A673 (cell line): ENCODE measurements at regions not wholly inside any gene's neighbourhood (a gene's known extent, or its start where the extent isn't known, plus 50 kb on each side); places are given as distances from the start of the nearest gene placed in this dataset.
A peak's percentile ranks its signal among the peaks of the same experiment; 100 is the strongest.

ENCODE experiments used
- BruUV-seq: library from RNA; stranded (reverse); fragments of 400-500 nt; replicated peaks from 2 replicates; lab custom pipeline; 2021; lab: Mats Ljungman, UMichigan
- CTCF ChIA-PET: fragments of 300-600 bp; sonication (Branson Sonifier 250); formaldehyde crosslinking; loops from one replicate; lab custom pipeline; 2022; ENCODE audit warnings: antibody characterized with exemption; lab: Charles Lee
- POLR2A ChIA-PET: fragments of 300-600 bp; sonication (Branson Sonifier 250); formaldehyde crosslinking; loops from one replicate; lab custom pipeline; 2022; ENCODE audit warnings: antibody characterized with exemption; ENCODE audit not compliant: low non-redundant PET; lab: Charles Lee
- DNase-seq: peaks from one replicate; pipeline ENCODE4 v3.0.0-alpha.2; 2015; ENCODE audit warnings: low spot score
- H3K27ac ChIP-seq: fragments of 200-600 bp; sonication (generic); 2 replicates; pipeline ENCODE4 v1.5.1; 2016; ENCODE audit warnings: mixed run types, low read depth, mild to moderate bottlenecking, mixed read lengths, antibody characterized with exemption, low read length; ENCODE audit not compliant: poor library complexity, severe bottlenecking
- H3K27me3 ChIP-seq: fragments of 200-600 bp; sonication (generic); replicated peaks from 2 replicates; pipeline ENCODE4 v1.6.1; 2017; ENCODE audit warnings: mixed run types, low read depth, mild to moderate bottlenecking, mixed read lengths, antibody characterized with exemption, low read length; ENCODE audit not compliant: insufficient read depth, poor library complexity
- H3K36me3 ChIP-seq: fragments of 200-600 bp; sonication (generic); 2 replicates; pipeline ENCODE4 v1.6.1; 2016; ENCODE audit warnings: mixed run types, mild to moderate bottlenecking, mixed read lengths, antibody characterized with exemption, low read length; ENCODE audit not compliant: insufficient read depth, poor library complexity, severe bottlenecking
- H3K4me1 ChIP-seq: fragments of 200-600 bp; sonication (generic); 2 replicates; pipeline ENCODE4 v1.6.1; 2017; ENCODE audit warnings: mixed run types, mild to moderate bottlenecking, mixed read lengths, antibody characterized with exemption, low read length; ENCODE audit not compliant: insufficient read depth, poor library complexity, severe bottlenecking
- H3K4me3 ChIP-seq: fragments of 200-600 bp; sonication (generic); 2 replicates; pipeline ENCODE4 v1.5.1; 2016; ENCODE audit warnings: low read depth, mixed run types, mild to moderate bottlenecking, mixed read lengths, low read length; ENCODE audit not compliant: poor library complexity, severe bottlenecking
- H3K9me3 ChIP-seq: fragments of 200-600 bp; sonication (generic); 2 replicates; pipeline ENCODE4 v1.6.1; 2016; ENCODE audit warnings: mixed run types, low read depth, mild to moderate bottlenecking, mixed read lengths, antibody characterized with exemption, low read length; ENCODE audit not compliant: poor library complexity, severe bottlenecking
- CTCF ChIP-seq: fragments of 300-800, 200-600 bp; sonication (generic); conservative IDR thresholded peaks from 2 replicates; pipeline ENCODE4 v1.5.1; 2017; ENCODE audit warnings: low read depth, mild to moderate bottlenecking, antibody characterized with exemption, low read length, moderate library complexity, mixed read lengths
- EZH2 ChIP-seq: fragments of 200-600 bp; sonication (generic); IDR thresholded peaks from 2 replicates; pipeline ENCODE4 v1.6.1; 2017; ENCODE audit warnings: borderline replicate concordance, low read depth, mild to moderate bottlenecking, mixed read lengths, antibody characterized with exemption, low read length; ENCODE audit not compliant: poor library complexity, severe bottlenecking
- intact Hi-C: fragments of 100-400 bp; cut with micrococcal nuclease; formaldehyde crosslinking; loops from one replicate; pipeline ENCODE4 v1.10.0; 2022; ENCODE audit not compliant: unreplicated experiment

DNA sequence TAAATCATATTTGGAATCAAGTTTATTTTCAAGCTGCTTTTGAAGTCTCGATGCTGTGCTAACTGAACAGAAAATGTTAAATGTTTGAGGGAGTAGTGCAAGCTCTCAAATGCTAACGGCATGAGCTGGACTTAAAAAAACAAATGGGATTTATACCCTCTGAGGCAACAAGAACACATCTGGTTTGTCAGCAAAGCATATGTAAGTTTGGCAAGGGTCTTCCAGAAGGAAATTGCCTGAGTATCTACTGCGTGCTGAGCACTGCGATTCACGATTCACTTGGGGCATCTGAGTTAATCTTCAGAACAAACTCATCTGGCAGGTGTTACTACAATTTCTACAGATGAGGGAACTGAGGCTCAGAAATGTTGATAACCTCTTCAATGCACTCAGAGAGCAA, 98.4 kb upstream of the C9orf72 start:
- H3K4me1 ChIP-seq: peaks cover 14% of the 10 kb centered on the region
- no peak overlapping the region for H3K4me3 ChIP-seq
- no TSS peak for BruUV-seq
- no peak overlapping the region for H3K27ac ChIP-seq
- no peaks in the 10 kb centered on the region for H3K36me3 ChIP-seq
- intact Hi-C loops: no loop called here
- ChIA-PET POLR2A (no interaction called here), CTCF (interaction anchor here (0.6 kb wide), 1 partner anchor 339 kb away, joined by 3 read pairs; no protein-coding TSS in a partner anchor)
- no peaks in the 10 kb centered on the region for H3K9me3 ChIP-seq
- no peak for TF ChIP-seq EZH2
- no peak for TF ChIP-seq CTCF
- H3K27me3 ChIP-seq: no peaks in the 10 kb centered on the region
- no peak for DNase-seq

GRCh38 chr9:27672718-27673117, 99.4 kb upstream of the C9orf72 start:
- intact Hi-C loops: no loop called here
- H3K36me3 ChIP-seq: no peaks in the 10 kb centered on the region
- CTCF ChIA-PET: no interaction called here
- H3K27me3 ChIP-seq: no peaks in the 10 kb centered on the region
- no peaks in the 10 kb centered on the region for H3K9me3 ChIP-seq
- H3K27ac ChIP-seq: no peak overlapping the region
- H3K4me1 ChIP-seq: peaks cover 14% of the 10 kb centered on the region
- DNase-seq: no peak
- no peak overlapping the region for H3K4me3 ChIP-seq
- POLR2A ChIA-PET: no interaction called here
- BruUV-seq: no TSS peak
- no peak for TF ChIP-seq CTCF
- TF ChIP-seq EZH2: no peak

DNA sequence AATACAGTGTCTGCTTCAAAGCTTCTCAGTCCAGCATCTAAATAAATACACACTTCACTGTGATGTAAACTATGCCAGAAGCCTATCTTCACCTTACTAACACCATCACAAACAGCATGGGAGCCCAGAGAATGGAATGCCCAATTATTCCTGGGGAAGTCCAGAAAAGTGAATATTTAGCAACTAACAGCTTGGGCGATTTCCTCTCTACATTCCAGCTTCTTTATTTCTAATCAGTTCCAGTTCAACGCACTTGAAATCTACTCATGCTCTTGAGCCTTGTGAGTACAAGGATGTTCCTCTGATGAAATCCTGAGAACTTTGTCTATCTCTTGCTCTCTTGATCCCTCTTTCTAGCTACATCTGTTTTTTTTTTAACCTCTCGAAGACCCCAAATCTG, 100.4 kb upstream of the C9orf72 start:
- CTCF ChIA-PET: no interaction called here
- H3K9me3 ChIP-seq: no peaks in the 10 kb centered on the region
- intact Hi-C loops: no loop called here
- TF ChIP-seq CTCF: no peak
- TF ChIP-seq EZH2: no peak
- no TSS peak for BruUV-seq
- H3K36me3 ChIP-seq: no peaks in the 10 kb centered on the region
- no peak overlapping the region for H3K27ac ChIP-seq
- H3K27me3 ChIP-seq: no peaks in the 10 kb centered on the region
- peak; percentile 71 for DNase-seq
- H3K4me3 ChIP-seq: no peak overlapping the region
- POLR2A ChIA-PET: no interaction called here
- H3K4me1 ChIP-seq: peaks cover 14% of the 10 kb centered on the region
